Ureter (tissue), 1 donor: ENCODE measurements at regions not wholly inside any gene's neighbourhood (a gene's known extent, or its start where the extent isn't known, plus 50 kb on each side); places are given as distances from the start of the nearest gene placed in this dataset.
"Not testable (repeated sequence)": the region's sequence is repeated elsewhere in the genome, so short reads cannot be mapped to it uniquely, and the experiment has no call there.

Experiments
- DNase-seq: peaks from one replicate; pipeline ENCODE4 v3.0.0-alpha.2; 2020; ENCODE audit warnings: low spot score
- donor health status: DM: yes; HTN: yes; CAD: no.

GRCh38 chr7:91685544-91685943 is 195.0 kb downstream of the MTERF1 start:
- no peak for DNase-seq

GRCh38 chr7:91690541-91691070 is 189.9 kb downstream of the MTERF1 start:
- DNase-seq = no peak

GRCh38 chr7:91691865-91692264 is 188.6 kb downstream of the MTERF1 start:
- DNase-seq = no peak

- DNase-seq = no peak
These were observed 187.7 kb downstream of the MTERF1 start for GRCh38 chr7:91692800-91693199.

- DNase-seq = no peak
These were observed 186.1 kb downstream of the MTERF1 start for GRCh38 chr7:91694351-91694841.

DNA sequence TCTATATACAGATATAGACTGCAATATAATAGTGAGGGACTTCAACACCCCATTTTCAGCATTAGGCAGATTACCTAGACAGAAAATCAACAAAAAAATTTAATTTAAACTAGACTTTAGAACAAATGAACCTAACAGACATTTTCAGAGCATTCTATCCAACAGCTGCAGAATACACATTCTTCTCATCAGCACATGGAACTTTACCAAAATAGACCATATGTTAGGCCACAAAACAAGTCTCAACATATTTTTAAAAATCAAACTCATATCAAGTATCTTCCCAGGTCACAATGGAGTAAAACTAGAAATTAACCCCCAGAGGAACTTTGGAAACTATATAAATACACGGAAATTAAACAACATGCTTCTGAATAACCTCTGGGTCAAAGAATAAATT is 169.6 kb downstream of the MTERF1 start:
- DNase-seq = no peak

DNA sequence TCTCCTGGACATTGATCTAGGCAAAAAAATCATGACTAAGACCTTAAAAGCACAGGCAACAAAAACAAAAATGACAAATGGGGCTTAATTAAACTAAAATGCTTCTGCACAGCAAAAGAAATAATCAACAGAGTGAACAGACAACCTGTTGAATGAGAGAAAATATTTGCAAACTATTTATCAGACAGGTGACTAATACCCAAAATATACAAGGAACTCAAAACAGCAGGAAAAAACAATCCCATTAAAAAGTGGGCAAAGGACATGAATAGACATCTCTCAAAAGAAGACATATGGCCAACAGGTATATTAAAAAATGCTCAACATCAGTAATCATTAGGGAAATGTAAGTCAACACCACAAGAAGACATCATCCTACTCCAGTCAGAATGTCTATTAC is 166.8 kb downstream of the MTERF1 start:
- no peak for DNase-seq

DNA sequence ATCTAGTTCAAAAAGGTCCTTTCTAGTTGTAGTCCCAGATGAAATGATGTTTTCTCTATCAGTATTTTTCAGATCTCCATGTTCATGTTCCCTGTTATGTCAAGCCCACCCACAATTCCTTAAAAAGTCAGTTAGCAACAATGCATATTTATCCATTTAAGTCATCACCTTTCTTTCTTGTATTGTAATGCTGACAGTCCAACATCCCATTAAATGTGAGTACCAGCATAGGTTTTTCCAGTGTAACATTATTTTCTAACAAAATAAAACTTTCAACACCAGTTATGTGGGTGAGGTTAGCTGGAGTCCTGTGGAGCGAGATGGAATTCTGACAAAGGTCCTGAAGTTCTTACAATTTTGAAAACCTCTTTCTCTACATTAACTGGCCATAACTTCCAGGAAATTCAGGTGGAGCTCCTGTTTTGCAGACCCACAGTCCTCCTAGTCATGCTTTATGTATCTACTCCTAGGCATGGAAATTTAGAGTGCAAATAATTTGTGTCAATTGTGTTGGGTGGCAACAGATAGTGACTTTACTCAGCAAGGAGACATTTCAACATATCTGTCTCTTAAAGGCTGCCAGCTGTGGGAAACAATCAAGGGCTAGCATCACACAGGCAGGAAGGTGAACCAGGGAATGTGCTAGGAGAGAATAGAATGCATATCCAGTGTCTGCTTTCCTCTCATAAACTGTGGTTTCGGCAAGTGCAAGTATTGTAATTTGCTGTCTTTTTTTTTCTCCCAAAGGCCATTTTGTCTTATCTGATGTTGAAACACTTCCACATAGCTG is 162.6 kb downstream of the MTERF1 start:
- DNase-seq = no peak

DNA sequence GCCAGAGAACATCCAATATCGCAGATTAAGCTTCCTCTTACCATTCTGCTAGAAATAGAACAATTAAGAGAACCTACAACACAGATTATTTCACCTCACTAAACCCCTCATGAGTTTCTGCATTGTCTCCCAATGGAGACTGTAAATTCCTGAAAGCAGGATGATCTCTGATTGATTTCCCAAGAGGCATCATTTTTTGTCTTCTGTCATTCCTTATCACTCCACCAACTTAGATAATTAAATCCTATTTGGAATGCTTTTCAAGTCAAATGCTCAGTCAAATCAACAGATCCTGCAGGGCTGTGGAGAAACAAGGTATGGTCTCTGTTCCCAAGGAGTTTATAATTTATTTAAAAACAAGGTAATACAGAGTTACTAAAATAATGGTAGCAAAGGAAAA is 161.5 kb downstream of the MTERF1 start:
- no peak for DNase-seq

DNA sequence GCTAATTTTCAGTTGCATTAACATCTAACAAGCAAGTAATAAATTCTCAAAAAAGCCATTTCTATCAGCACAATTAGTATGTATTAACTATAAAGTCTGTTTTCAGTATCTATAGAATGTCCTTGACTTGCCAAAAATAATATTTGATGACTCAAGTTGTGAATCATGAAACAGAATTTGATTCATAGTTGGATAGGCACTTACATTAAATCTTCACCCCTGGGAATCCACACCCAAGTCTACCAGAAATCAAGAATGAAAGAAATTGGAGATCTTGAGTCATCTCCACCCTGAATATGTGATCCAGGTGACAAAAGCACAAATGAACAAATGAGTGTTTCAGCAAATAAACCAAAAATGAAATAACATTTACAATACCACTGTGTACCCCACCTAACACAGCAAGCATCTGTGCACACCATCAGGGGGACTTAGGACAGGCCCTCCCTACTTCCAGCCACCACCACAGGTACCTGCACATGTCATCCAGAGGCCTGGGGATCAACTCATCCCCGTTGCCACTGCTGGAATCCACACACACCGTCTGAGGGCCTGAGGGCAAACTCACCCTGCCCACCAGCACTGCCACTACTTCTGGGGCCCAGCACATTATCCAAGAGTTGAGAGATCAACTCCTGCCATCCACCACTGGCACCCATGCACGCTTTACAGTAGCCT is 160.1 kb downstream of the MTERF1 start:
- no peak for DNase-seq

GRCh38 chr7:91722831-91723230 is 157.7 kb downstream of the MTERF1 start:
- no peak for DNase-seq

DNA sequence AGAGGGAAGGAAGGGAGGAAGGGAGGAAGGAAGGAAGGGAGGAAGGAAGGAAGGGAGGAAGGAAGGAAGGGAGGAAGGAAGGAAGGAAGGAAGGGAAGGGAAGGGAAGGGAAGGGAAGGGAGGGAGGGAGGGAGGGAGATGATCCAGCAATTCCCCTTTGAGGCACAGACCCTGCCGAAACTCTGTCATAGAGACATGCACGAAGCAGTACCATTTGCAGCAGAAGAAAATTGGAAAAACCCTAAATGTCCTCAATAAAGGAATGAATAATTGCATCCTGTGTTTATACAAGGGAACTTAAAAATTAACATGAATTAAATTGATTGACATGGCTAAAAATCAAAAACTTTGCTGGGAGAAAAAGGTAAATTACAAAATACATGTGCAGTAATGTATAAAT is 151.5 kb downstream of the MTERF1 start:
- not testable (repeated sequence) for DNase-seq

DNA sequence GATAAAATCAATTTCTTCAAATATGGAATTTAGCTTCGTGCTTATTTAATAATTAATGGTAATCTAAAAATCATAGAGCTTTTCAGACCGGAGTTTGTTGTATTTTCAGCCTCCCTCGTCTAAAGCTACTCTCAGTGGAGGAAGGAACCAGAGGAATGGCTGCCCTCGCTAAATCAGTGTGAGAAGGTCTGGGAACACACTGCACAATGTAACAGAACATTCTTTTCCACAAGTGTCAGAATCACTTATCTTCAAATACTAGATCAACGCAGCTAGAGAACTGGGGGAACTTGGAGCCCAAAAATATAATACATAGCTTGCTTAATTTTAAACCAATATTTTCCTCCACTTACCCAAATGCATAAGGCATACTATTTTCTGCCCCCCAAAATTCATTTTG is 148.5 kb downstream of the MTERF1 start:
- no peak for DNase-seq

DNA sequence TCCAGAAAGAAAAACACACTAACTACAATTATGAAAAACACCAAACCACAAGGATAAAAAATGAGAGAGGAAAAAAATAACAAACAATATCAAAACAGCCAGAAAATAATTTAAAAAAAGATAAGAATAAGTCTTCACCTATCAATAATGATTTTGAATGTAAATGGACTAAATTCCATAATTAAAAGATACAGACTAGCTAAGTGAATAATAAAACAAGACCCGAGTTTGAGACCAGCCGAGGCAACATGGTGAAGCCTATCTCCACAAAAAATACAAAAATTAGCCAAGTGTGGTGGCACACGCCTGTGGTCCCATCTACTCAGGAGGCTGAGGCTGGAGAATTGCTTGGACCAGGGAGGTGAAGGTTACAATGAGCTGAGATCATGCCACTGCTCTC is 131.1 kb downstream of the MTERF1 start:
- DNase-seq = no peak

GRCh38 chr7:91750091-91750490 is 130.4 kb downstream of the MTERF1 start:
- no peak for DNase-seq

- DNase-seq = no peak
These were observed 128.4 kb downstream of the MTERF1 start for GRCh38 chr7:91752102-91752501.

DNA sequence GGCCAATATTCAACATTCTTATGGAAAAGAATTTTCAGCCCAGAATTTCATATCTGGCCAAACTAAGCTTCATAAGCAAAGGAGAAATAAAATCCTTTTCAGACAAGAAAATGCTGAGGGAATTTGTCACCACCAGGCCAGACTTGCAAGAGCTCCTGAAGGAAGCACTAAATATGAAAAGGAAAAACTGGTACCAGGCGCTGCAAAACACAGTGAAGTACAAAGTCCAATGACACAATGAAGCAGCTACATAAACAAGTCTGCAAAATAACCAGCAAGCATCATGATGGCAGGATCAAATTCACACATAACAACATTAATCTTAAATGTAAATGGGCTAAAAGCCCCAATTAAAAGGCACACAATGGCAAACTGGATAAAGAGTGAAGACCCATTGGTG is 126.2 kb downstream of the MTERF1 start:
- not testable (repeated sequence) for DNase-seq

GRCh38 chr7:91755121-91755520 is 125.4 kb downstream of the MTERF1 start:
- DNase-seq = not testable (repeated sequence)

GRCh38 chr7:91759205-91759863 is 121.2 kb downstream of the MTERF1 start:
- peak; percentile 79 for DNase-seq

GRCh38 chr7:91767820-91768219 is 112.7 kb downstream of the MTERF1 start:
- DNase-seq = no peak

GRCh38 chr7:91771394-91771793 is 109.1 kb downstream of the MTERF1 start:
- DNase-seq = no peak
